22Rv1 (cell line): ENCODE measurements at regions not wholly inside any gene's neighbourhood (a gene's known extent, or its start where the extent isn't known, plus 50 kb on each side); places are given as distances from the start of the nearest gene placed in this dataset.

Experiments
- CTCF ChIP-seq: fragments of 450-650 bp; IDR thresholded peaks from 2 replicates; pipeline ENCODE4 v1.5.1; 2017; ENCODE audit warnings: mild to moderate bottlenecking
- ZFX ChIP-seq: fragments of 450-650 bp; IDR thresholded peaks from 2 replicates; pipeline ENCODE4 v1.6.1; 2017; ENCODE audit warnings: antibody characterized with exemption, borderline replicate concordance

DNA sequence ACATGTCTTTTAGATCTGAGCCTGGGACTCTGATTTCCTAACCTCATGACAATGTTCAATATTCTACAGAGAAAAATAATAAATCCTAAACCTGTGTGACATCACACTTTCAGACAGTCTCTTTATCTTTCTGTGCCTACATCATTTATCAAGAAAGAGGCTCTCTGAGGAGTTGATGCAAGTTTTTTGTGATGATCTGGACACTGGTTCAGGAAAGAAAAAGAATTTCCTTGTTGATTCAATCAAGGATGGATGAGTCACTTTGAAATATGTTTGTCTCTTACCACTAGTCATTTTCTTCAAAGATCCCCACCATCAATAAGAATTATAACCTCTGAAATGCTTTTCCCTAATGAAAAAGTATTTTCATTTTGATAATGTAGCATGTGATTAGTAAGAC is 404.6 kb downstream of the WDR72 start:
- TF ChIP-seq CTCF, result no peak
- no peak for TF ChIP-seq ZFX
